ENCODE measurements at regions not wholly inside any gene's neighbourhood (a gene's known extent, or its start where the extent isn't known, plus 50 kb on each side); places are given as distances from the start of the nearest gene placed in this dataset.

DNA sequence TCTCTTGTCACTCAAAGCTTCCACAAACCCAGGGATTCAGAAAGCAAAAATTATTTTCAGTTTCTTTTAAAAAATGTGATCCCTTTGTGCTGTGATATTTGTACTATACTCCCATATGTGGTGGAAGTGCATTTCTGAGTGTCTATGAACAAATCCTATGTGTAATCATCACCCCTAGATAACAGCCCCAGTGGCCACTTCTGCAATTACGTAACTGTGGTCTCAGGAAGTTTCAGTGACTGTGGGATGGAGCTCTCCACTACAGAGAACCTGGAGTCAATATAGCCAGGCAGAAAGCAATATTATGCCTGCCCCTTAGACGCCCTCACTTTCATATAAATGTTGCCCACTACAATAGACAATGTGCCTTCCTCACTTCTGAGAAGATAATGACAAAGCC is 1101.7 kb upstream of the GHITM start:
- no peak for DNase-seq

DNA sequence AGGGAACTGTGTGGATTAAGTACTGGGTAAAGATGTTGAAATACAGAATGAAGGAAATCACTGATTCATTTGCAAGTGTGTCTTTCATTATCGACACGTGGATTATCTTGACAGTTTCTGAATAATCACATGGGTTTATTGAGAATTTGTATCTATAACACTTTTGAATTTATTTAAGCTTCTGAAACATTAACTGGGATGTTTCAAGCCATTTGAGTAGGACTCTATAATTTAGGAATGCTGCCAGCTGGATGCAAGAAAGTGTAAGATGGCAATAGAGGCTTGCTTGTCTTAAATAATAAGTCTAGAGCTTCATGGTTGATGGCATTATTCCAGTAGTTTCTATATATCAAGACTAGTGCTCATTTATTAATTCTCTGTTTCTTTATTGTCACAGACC is 1100.7 kb upstream of the GHITM start:
- DNase-seq, result peak; percentile 29 to 31

GRCh38 chr10:83045731-83046130 is 1093.6 kb upstream of the GHITM start:
- DNase-seq, result no peak

DNA sequence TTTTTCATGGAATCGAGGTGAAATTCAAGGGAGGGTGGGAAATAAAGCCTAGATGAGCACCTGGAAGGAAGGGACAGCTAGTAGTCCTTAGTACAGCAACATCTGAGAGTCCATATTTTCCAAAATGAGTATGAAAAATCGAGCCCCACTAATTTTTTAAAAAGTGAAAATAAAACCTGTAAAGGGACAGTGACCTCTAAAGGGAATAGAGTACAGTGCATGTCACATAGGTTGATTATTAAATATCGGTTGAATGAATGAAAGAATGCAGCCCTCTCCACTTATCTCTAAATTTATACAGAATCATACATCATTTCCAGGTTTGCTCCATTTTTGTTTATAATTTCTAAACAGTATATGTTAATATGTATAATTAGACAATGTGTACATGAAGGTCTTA is 1088.5 kb upstream of the GHITM start:
- DNase-seq, result no peak

DNA sequence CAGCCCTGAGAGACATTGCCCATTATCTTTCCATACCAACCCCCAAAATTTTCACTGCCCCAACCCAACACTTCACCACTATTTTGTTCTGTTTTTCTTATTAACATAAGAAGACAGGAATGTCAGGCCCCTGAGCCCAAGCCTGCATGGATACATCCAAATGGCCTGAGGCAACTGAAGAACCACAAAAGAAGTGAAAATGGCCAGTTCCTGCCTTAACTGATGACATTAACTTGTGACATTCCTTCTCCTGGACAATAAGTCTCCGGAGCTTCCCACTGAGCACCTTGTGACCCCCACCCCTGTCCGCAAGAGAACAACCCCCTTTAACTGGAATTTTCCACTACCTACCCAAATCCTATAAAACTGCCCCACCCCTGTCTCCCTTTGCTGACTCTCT is 1076.4 kb upstream of the GHITM start:
- no peak for DNase-seq

- DNase-seq, result no peak
These were observed 1065.8 kb upstream of the GHITM start for GRCh38 chr10:83073472-83073871.

DNA sequence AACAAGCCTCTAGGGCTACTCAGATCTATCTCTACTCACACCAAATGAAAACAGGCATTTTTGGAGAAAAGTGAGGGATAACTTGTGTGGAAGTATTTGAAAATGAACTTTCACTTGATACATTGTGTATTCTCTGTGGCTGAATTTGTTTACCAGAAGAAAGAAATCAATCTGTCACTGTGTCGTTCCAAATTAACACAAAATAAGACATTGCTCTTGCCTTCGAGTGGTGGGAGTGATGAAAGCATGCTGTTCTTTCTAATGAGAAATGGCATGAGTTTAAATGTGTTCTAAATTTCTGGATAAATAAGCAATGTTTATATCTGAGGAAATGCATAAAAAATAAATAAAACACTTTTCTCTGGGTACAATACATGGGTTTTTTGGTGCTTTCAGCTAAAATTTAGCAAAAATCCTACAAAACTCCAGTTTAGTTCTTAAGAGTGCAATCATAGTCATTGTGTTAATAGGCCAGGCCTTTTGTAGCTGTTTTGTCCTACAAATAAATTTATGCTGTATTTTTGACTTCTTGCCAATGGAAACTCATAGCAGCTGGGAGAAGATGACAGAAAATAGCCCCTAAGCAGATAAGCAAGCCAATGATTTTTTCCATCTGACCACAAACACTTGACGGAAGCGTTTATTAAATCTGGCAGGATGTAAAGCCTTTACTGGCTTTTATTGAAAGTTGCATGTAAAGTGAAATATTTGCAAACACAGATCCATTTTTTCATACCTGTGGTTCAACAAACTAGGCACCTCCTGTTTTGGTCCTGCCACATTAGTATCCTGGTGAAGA is 1064.1 kb upstream of the GHITM start:
- DNase-seq, result peak; percentile 82 to 90

DNA sequence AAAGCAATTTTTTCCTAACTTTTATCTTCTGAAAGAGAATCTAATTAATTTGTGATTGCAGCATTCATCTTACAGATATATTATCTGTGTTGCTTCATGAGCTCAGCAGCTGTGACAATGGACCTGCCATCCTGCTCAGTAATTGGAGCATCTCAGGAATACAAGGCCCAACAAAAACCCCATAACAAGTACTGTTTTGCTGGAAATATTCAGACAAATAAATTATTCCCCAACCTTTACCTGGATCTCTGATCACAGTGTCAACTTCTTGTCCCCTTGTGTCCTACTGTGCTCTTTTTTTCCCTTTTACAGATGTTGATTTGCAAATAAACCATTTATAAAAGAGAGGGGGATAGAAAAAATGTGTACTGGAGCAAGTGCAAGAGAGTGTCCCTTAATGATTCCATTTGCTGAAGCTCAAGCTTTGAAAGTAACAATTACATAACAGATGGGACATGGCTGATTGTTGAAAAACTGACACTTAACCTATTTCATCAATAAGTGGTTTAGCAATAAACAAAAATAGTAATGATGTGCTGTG is 1063.4 kb upstream of the GHITM start:
- DNase-seq, result peak; percentile 42 to 50

DNA sequence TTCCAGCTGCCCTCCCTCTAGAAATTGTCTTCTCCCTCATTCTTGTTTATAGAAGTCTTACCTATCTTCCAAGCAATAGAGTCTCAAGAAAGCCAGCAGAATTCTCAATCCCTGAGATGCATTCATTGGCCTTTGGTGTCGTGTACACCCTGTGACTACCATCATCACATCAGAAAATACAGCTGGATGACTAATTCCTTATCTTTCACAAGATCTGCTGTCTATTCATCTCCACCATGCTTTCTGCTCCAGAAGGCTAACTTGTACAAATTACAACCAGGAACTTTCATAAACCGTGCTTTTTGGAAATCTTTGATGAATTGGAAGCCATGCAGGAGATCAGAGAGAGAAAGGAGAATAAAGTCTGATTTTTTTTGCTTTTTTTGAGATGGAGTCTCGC is 1062.9 kb upstream of the GHITM start:
- no peak for DNase-seq

DNA sequence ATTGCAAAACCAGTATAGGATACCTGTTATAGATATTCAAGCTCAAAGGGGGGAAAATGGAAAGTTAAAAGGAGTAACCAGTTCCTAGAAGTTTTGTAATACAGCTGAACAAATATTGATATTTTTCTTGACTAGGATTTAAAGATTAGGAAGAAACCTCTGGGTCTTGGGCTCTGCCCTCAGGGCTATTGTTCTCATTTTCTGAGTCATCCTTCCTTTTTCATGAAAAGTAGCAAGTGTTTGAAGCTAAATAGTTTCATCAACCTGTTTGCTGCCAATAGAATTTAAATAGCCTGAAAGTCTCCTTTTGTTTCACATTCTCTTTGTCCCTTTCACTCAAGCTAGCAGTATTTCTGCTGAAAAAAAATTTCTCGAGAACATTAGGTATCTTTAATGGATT is 1061.1 kb upstream of the GHITM start:
- DNase-seq, result no peak

GRCh38 chr10:83078645-83079044 is 1060.7 kb upstream of the GHITM start:
- DNase-seq, result no peak

DNA sequence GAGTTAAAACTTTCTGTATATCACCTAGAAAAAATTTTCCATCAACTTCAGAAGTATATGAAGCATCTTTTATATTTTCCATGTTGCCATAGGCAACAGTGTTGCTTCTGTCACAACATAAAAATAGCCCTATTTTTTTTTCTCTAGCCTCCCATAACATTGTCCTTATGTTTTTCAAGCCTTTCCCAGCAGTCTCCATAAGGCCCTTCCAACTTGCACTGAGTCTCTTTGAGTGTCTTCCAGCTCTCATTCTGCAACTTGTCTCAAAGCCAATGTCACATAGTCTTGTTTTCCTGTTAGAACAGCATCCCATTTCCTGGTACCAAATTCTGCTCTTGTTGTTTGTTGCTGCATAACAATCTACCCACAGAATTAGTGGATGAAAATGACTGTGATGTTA is 1055.5 kb upstream of the GHITM start:
- DNase-seq, result peak; percentile 49 to 60

DNA sequence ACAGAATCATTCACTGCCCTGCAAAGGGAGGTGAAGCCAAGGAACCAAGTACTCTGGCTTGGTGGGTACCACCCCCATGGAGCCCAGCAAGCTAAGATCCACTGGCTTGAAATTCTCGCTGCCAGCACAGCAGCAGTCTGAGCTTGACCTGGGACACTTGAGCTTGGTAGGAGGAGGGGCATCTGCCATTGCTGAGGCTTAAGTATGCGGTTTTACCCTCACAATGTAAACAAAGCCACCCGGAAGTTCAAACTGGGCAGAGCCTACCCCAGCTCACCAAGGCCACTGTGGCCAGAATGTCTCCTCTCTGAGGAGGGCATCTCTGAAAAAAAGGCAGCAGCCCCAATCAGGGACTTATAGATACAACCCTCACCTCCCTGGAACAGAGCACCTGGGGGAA is 1050.0 kb upstream of the GHITM start:
- DNase-seq, result no peak

- no peak for DNase-seq
These were observed 1034.7 kb upstream of the GHITM start for GRCh38 chr10:83104616-83105015.

- DNase-seq, result no peak
These were observed 1030.6 kb upstream of the GHITM start for GRCh38 chr10:83108565-83109333.

- DNase-seq, result no peak
These were observed 1020.0 kb upstream of the GHITM start for GRCh38 chr10:83119346-83119745.

DNA sequence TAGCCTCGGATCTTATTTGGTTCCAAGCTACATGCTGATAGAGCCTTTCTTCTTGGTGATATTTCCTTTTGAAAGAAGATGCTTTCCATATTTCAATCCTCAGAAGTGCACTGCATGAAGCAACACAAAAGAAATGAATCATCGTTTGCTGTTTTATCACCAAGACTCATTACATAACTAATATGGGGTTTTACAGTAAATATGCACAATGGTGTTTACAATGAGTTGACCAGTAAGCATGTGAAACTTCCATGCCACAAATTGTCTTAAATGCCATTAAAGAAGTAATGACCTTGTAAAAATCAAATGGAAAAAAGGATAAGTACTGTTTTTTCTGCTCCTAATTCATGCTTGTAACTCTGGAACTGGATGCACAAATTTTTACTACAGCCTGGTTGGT is 1017.0 kb upstream of the GHITM start:
- DNase-seq, result no peak

- DNase-seq, result no peak
These were observed 1011.2 kb upstream of the GHITM start for GRCh38 chr10:83127942-83128575.

DNA sequence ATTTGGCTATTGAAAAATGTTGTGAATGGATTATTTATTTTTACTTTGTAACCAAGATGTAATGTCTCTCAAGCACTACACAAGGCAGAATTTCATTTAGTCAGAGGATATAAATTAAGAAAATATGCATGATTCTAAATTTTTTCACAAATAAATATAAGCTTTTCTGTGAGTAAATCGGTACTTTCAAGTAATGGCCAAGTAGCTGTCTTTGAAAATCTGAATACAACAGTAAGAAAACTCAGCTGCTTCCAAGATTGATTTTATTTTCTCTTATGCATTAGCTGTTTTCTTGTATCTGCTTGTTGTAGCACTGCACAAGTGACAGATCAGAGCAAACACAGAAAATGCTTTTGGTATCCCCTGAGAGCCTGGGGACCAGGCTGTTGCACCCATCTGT is 998.5 kb upstream of the GHITM start:
- DNase-seq, result no peak

GRCh38 chr10:83142074-83142563 is 997.2 kb upstream of the GHITM start:
- no peak for DNase-seq

- DNase-seq, result no peak
These were observed 994.8 kb upstream of the GHITM start for GRCh38 chr10:83144461-83144860.

DNA sequence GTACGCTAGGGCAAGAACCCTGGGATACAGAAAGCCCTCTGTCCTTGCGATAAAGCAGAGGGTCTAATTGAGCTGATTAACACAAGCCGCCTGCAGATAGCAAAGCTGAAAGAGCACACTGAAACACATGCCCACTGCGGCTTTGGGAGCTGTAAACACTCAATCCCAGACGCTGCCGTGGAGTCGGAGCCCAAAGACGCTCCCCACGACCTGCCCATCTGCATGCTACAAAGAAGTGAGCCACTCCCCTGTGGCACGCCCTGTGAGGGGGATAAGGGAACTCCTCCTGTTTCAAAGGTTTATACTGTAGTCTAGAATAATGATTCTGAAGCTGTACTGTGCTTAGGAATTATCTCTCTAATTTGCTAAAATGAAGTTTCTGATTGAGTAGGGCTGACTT is 985.6 kb upstream of the GHITM start:
- no peak for DNase-seq

DNA sequence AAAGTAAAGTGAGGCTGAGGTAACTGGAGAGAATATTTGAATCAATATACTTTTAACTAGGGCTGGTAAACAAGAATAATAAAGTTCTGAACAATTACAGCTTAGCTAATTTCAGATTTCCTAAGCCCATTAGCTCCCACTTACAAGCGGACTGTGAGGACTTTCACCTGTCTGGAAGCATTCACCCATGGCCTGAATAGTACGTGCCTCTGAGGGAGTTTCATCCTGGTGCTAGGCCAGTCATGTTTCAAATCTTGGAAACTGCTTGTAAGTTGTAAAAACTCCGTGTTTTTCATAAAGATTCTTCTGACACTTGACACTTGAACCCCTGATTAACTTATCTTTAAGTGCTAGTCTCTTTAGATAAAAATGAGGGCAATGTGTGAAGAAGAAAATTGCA is 975.2 kb upstream of the GHITM start:
- no peak for DNase-seq

Data from right lung (tissue), 2 donors.